Keratinocyte (primary cell): ENCODE measurements at regions not wholly inside any gene's neighbourhood (a gene's known extent, or its start where the extent isn't known, plus 50 kb on each side); places are given as distances from the start of the nearest gene placed in this dataset.

Source experiments
- DNase-seq: peaks from one replicate; pipeline ENCODE4 v3.0.0-alpha.2; 2011; ENCODE audit warnings: low read depth, missing footprints, low spot score
- FAIRE-seq: peaks from 2 replicates; lab custom pipeline; 2011; peaks lifted over from hg19 to GRCh38; lab: Jason Lieb, UNC
- H2AFZ ChIP-seq: 2 replicates; pipeline ENCODE4 v1.6.0; 2012; ENCODE audit warnings: low read length, control low read depth, inconsistent platforms; ENCODE audit not compliant: control insufficient read depth
- H3K27ac ChIP-seq: 2 replicates; pipeline ENCODE4 v1.5.1; 2011; ENCODE audit warnings: low read length; ENCODE audit not compliant: control insufficient read depth, insufficient read depth
- H3K27me3 ChIP-seq: 3 replicates; pipeline ENCODE4 v1.6.0; 2011; ENCODE audit warnings: low read length; ENCODE audit not compliant: control insufficient read depth, insufficient read depth; ENCODE audit errors: extremely low read depth
- H3K36me3 ChIP-seq, 2 experiments: 2 replicates in 1 of 2; 3 replicates in 1 of 2; pipeline ENCODE4 v1.5.1; 2011; ENCODE audit warnings: low read length in 2 of 2, mild to moderate bottlenecking in 1 of 2; ENCODE audit not compliant: control insufficient read depth in 2 of 2, insufficient read depth in 2 of 2; ENCODE audit errors: extremely low read depth in 1 of 2
- H3K4me1 ChIP-seq: 3 replicates; pipeline ENCODE4 v1.5.1; 2011; ENCODE audit warnings: low read length; ENCODE audit not compliant: control insufficient read depth, insufficient read depth; ENCODE audit errors: extremely low read depth
- H3K4me2 ChIP-seq: 3 replicates; pipeline ENCODE4 v1.6.0; 2011; ENCODE audit warnings: low read depth, low read length; ENCODE audit not compliant: control insufficient read depth, insufficient read depth; ENCODE audit errors: extremely low read depth
- H3K4me3 ChIP-seq, 3 experiments: fragments of 200-600 bp in 1 of 3; sonication (generic) in 1 of 3; 2 replicates in 2 of 3; 3 replicates in 1 of 3; pipeline ENCODE4 v1.5.1; 2011 to 2016; ENCODE audit warnings: low read length in 3 of 3, mild to moderate bottlenecking in 3 of 3, control low read depth in 2 of 3, inconsistent platforms in 1 of 3, low read depth in 1 of 3, mixed read lengths in 1 of 3, mixed run types in 1 of 3, moderate library complexity in 1 of 3; ENCODE audit not compliant: control insufficient read depth in 2 of 3, insufficient read depth in 2 of 3; ENCODE audit errors: extremely low read depth in 1 of 3
- H3K79me2 ChIP-seq: 2 replicates; pipeline ENCODE4 v1.6.0; 2012; ENCODE audit warnings: low read length; ENCODE audit not compliant: control insufficient read depth, insufficient read depth
- H3K9ac ChIP-seq: 3 replicates; pipeline ENCODE4 v1.6.0; 2011; ENCODE audit warnings: low read length; ENCODE audit not compliant: control insufficient read depth, insufficient read depth; ENCODE audit errors: extremely low read depth
- H3K9me1 ChIP-seq: 3 replicates; pipeline ENCODE4 v1.6.0; 2011; ENCODE audit warnings: low read length; ENCODE audit not compliant: control insufficient read depth, insufficient read depth; ENCODE audit errors: extremely low read depth
- H3K9me3 ChIP-seq: 2 replicates; pipeline ENCODE4 v1.5.1; 2012; ENCODE audit warnings: low read depth, low read length; ENCODE audit not compliant: control insufficient read depth
- H4K20me1 ChIP-seq: 3 replicates; pipeline ENCODE4 v1.6.0; 2011; ENCODE audit warnings: low read length; ENCODE audit not compliant: control insufficient read depth, insufficient read depth; ENCODE audit errors: extremely low read depth
- EZH2 ChIP-seq: IDR thresholded peaks from one replicate; pipeline ENCODE4 v1.6.1; 2012; ENCODE audit warnings: inconsistent platforms, mild to moderate bottlenecking, low read length, moderate library complexity
- dilution Hi-C: fragments of 300-500 bp; cut with MboI; formaldehyde crosslinking; loops from one replicate; pipeline ENCODE4 v1.7.0; 2020; ENCODE audit warnings: low sequenced_read_pairs; ENCODE audit not compliant: extremely low pct_ligation_motif_present
- TF ChIP-seq, protein P1 (sequence below), 3 experiments: IDR thresholded peaks in 1 of 3; conservative IDR thresholded peaks in 1 of 3; optimal IDR thresholded peaks in 1 of 3; 2 replicates in 2 of 3; 3 replicates in 1 of 3; pipeline versions ENCODE3 to v1.5.1; 2011; ENCODE audit warnings: low read length in 3 of 3, mild to moderate bottlenecking in 3 of 3, moderate library complexity in 2 of 3, control low read depth in 1 of 3, inconsistent platforms in 1 of 3; ENCODE audit not compliant: insufficient read depth in 2 of 3; ENCODE audit errors: extremely low read depth in 1 of 3

GRCh38 chr1:238649200-238649599 lies 737.2 kb upstream of the CHRM3 start:
- DNase-seq (no peak), FAIRE-seq (no peak)
- Histone ChIP-seq H3K4me2 (no peak overlapping the region), H3K9ac (no peak overlapping the region), H3K4me1 (no peaks in the 10 kb centered on the region), H3K9me1 (no peaks in the 10 kb centered on the region), H3K27ac (no peak overlapping the region), H3K4me3 (no peak overlapping the region), H3K9me3 (no peaks in the 10 kb centered on the region), H2AFZ (no peak overlapping the region), H3K36me3 (no peaks in the 10 kb centered on the region), H3K27me3 (no peaks in the 10 kb centered on the region), H4K20me1 (no peaks in the 10 kb centered on the region), H3K79me2 (no peaks in the 10 kb centered on the region)
- dilution Hi-C loops: no loop called here
- TF ChIP-seq, protein P1, sequence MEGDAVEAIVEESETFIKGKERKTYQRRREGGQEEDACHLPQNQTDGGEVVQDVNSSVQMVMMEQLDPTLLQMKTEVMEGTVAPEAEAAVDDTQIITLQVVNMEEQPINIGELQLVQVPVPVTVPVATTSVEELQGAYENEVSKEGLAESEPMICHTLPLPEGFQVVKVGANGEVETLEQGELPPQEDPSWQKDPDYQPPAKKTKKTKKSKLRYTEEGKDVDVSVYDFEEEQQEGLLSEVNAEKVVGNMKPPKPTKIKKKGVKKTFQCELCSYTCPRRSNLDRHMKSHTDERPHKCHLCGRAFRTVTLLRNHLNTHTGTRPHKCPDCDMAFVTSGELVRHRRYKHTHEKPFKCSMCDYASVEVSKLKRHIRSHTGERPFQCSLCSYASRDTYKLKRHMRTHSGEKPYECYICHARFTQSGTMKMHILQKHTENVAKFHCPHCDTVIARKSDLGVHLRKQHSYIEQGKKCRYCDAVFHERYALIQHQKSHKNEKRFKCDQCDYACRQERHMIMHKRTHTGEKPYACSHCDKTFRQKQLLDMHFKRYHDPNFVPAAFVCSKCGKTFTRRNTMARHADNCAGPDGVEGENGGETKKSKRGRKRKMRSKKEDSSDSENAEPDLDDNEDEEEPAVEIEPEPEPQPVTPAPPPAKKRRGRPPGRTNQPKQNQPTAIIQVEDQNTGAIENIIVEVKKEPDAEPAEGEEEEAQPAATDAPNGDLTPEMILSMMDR (optimal IDR thresholded peaks at IDR 0.05 in 1 of 3, IDR thresholded peaks at IDR 0.05 in 1 of 3, conservative IDR thresholded peaks at IDR 0.05 in 1 of 3; ENCODE audit: extremely low read depth in 1 of 3, insufficient read depth in 2 of 3, low read length in 3 of 3): no peak
- no peak for TF ChIP-seq EZH2

- H2AFZ ChIP-seq: no peak overlapping the region
- dilution Hi-C loops: no loop called here
- H3K4me2 ChIP-seq: no peak overlapping the region
- H3K4me1 ChIP-seq: no peaks in the 10 kb centered on the region
- H3K9me3 ChIP-seq: no peaks in the 10 kb centered on the region
- TF ChIP-seq, protein P1 (optimal IDR thresholded peaks at IDR 0.05 in 1 of 3, IDR thresholded peaks at IDR 0.05 in 1 of 3, conservative IDR thresholded peaks at IDR 0.05 in 1 of 3; ENCODE audit: extremely low read depth in 1 of 3, insufficient read depth in 2 of 3, low read length in 3 of 3): no peak
- TF ChIP-seq EZH2: no peak
- H3K9ac ChIP-seq: no peak overlapping the region
- H3K9me1 ChIP-seq: no peaks in the 10 kb centered on the region
- FAIRE-seq (no peak), DNase-seq (no peak)
- H3K27me3 ChIP-seq: no peaks in the 10 kb centered on the region
- H4K20me1 ChIP-seq: no peaks in the 10 kb centered on the region
- H3K4me3 ChIP-seq: no peak overlapping the region
- H3K27ac ChIP-seq: no peak overlapping the region
- H3K79me2 ChIP-seq: no peaks in the 10 kb centered on the region
- no peaks in the 10 kb centered on the region for H3K36me3 ChIP-seq
Measured at GRCh38 chr1:238648751-238649150, 737.6 kb upstream of the CHRM3 start.
